ENCODE measurements at regions not wholly inside any gene's neighbourhood (a gene's known extent, or its start where the extent isn't known, plus 50 kb on each side); places are given as distances from the start of the nearest gene placed in this dataset.

DNA sequence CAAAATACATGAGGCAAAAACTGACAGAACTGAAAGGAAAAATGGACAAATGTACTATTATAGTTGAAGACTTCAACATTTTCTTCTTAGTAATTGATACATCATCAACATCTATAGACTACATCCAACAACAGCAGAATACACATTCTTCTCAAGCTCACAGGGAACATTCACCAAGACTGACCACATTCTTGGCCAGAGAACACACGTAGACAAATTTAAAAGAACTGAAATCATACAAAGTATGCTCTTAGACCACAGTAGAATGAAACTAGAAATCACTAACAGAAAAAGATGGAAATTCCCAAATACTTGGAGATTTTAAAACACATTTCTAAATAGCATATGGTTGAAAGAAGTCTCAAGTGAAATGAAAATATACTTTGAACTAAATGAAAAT lies 55.1 kb upstream of the NSMCE3 start:
- CTCF ChIA-PET: no interaction called here

DNA sequence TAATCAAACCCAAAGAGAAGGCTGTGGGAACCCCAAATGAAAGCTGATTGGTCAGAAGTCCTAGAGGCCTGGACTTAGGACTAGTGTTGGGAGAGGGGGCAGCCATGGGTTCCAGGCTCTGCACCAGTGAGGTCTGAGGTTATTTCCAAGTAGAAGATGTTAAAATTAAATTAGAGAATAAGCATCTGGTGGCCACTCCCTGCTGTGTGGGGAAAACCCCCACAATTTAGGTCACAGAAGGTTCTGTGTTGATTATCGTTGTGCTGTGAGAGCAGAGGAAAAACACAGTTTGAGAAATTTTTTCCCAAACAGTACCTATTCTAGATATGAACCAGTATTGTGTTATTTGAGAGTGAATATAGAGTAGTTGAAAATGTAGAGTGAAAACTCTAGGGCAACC lies 53.9 kb upstream of the NSMCE3 start:
- Histone ChIP-seq H3K36me3 (ENCODE audit: insufficient read depth, low read length, poor library complexity, severe bottlenecking) (no peaks in the 10 kb centered on the region), H3K27ac (ENCODE audit: low read depth, low read length, poor library complexity, severe bottlenecking) (no peak overlapping the region), H3K4me1 (ENCODE audit: insufficient read depth, low read length, poor library complexity, severe bottlenecking) (no peaks in the 10 kb centered on the region), H3K4me3 (ENCODE audit: low read depth, low read length, poor library complexity, severe bottlenecking) (no peak overlapping the region), H3K27me3 (replicated peaks; ENCODE audit: insufficient read depth, low read depth, low read length, poor library complexity) (no peaks in the 10 kb centered on the region), H3K9me3 (ENCODE audit: low read depth, low read length, poor library complexity, severe bottlenecking) (peaks cover 6% of the 10 kb centered on the region)
- DNase-seq (ENCODE audit: low spot score): no peak
- TF ChIP-seq, protein P1, sequence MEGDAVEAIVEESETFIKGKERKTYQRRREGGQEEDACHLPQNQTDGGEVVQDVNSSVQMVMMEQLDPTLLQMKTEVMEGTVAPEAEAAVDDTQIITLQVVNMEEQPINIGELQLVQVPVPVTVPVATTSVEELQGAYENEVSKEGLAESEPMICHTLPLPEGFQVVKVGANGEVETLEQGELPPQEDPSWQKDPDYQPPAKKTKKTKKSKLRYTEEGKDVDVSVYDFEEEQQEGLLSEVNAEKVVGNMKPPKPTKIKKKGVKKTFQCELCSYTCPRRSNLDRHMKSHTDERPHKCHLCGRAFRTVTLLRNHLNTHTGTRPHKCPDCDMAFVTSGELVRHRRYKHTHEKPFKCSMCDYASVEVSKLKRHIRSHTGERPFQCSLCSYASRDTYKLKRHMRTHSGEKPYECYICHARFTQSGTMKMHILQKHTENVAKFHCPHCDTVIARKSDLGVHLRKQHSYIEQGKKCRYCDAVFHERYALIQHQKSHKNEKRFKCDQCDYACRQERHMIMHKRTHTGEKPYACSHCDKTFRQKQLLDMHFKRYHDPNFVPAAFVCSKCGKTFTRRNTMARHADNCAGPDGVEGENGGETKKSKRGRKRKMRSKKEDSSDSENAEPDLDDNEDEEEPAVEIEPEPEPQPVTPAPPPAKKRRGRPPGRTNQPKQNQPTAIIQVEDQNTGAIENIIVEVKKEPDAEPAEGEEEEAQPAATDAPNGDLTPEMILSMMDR (conservative IDR thresholded peaks at IDR 0.05; ENCODE audit: low read depth, low read length): no peak
- TF ChIP-seq EZH2 (IDR thresholded peaks at IDR 0.05; ENCODE audit: borderline replicate concordance, low read depth, low read length, poor library complexity, severe bottlenecking): no peak
- ChIA-PET CTCF (no interaction called here), POLR2A (ENCODE audit: low non-redundant PET) (no interaction called here)
- intact Hi-C loops (cut with micrococcal nuclease; ENCODE audit: unreplicated experiment): no loop called here
- no TSS peak for BruUV-seq (replicated peaks)

More for the DNA sequence above, 55.1 kb upstream of the NSMCE3 start:
- TF ChIP-seq, protein P1 (conservative IDR thresholded peaks at IDR 0.05; ENCODE audit: low read depth, low read length): no peak
- no peak for TF ChIP-seq EZH2 (IDR thresholded peaks at IDR 0.05; ENCODE audit: borderline replicate concordance, low read depth, low read length, poor library complexity, severe bottlenecking)
- intact Hi-C loops (cut with micrococcal nuclease; ENCODE audit: unreplicated experiment): no loop called here
- peaks cover 6% of the 10 kb centered on the region for H3K9me3 ChIP-seq (ENCODE audit: low read depth, low read length, poor library complexity, severe bottlenecking)
- H3K27me3 ChIP-seq (replicated peaks; ENCODE audit: insufficient read depth, low read depth, low read length, poor library complexity): no peaks in the 10 kb centered on the region
- no peak overlapping the region for H3K27ac ChIP-seq (ENCODE audit: low read depth, low read length, poor library complexity, severe bottlenecking)
- POLR2A ChIA-PET (ENCODE audit: low non-redundant PET): no interaction called here
- no peak overlapping the region for H3K4me3 ChIP-seq (ENCODE audit: low read depth, low read length, poor library complexity, severe bottlenecking)
- no peak for DNase-seq (ENCODE audit: low spot score)
- H3K36me3 ChIP-seq (ENCODE audit: insufficient read depth, low read length, poor library complexity, severe bottlenecking): no peaks in the 10 kb centered on the region
- no peaks in the 10 kb centered on the region for H3K4me1 ChIP-seq (ENCODE audit: insufficient read depth, low read length, poor library complexity, severe bottlenecking)
- BruUV-seq (replicated peaks): no TSS peak

DNA sequence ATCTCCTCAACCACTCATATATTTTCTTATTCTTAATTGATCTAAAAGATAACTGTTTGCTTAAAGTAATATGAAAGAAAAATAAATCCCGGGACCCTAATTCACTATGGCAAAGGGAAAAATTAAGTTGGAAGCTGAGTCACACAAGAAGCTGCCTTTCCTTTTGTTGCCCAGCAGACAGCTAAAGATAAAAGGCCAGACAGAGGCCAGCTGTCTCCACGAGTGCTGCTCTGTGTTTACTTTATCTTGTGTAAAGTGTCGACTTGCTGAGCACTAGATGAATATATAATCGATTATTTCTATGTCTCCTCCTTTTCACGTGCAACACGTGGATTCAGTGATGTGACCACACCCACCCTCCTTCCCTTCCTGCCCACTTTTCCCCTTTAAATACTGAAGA lies 52.8 kb upstream of the NSMCE3 start:
- CTCF ChIA-PET: no interaction called here

DNA sequence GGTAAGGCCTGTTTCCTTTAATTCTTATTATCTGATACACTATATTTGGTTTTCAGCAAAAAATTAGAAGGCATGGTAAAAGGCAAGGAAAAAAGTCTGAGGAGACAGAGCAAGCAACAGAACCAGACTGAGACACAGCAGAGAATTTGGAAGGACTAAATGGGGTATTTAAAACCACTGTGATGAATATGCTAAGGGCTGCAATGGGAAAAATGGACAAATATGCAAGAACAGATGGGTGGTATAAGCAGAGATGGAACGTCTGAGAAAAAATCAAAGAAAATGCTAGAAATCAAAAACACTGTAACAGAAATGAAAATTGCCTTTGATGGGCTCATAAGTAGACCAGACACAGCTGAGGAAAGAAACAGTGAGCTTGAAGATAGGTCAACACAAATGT lies 50.8 kb upstream of the NSMCE3 start:
- Histone ChIP-seq H3K27ac (ENCODE audit: low read depth, low read length, poor library complexity, severe bottlenecking) (no peak overlapping the region), H3K27me3 (replicated peaks; ENCODE audit: insufficient read depth, low read depth, low read length, poor library complexity) (no peaks in the 10 kb centered on the region), H3K36me3 (ENCODE audit: insufficient read depth, low read length, poor library complexity, severe bottlenecking) (no peaks in the 10 kb centered on the region), H3K4me1 (ENCODE audit: insufficient read depth, low read length, poor library complexity, severe bottlenecking) (no peaks in the 10 kb centered on the region), H3K4me3 (ENCODE audit: low read depth, low read length, poor library complexity, severe bottlenecking) (no peak overlapping the region), H3K9me3 (ENCODE audit: low read depth, low read length, poor library complexity, severe bottlenecking) (no peaks in the 10 kb centered on the region)
- POLR2A ChIA-PET (ENCODE audit: low non-redundant PET): no interaction called here
- BruUV-seq (replicated peaks): no TSS peak
- CTCF ChIA-PET: no interaction called here
- intact Hi-C loops (cut with micrococcal nuclease; ENCODE audit: unreplicated experiment): no loop called here
- TF ChIP-seq, protein P1 (conservative IDR thresholded peaks at IDR 0.05; ENCODE audit: low read depth, low read length): no peak
- TF ChIP-seq EZH2 (IDR thresholded peaks at IDR 0.05; ENCODE audit: borderline replicate concordance, low read depth, low read length, poor library complexity, severe bottlenecking): no peak
- no peak for DNase-seq (ENCODE audit: low spot score)

More for the DNA sequence above, 52.8 kb upstream of the NSMCE3 start:
- no peak for TF ChIP-seq EZH2 (IDR thresholded peaks at IDR 0.05; ENCODE audit: borderline replicate concordance, low read depth, low read length, poor library complexity, severe bottlenecking)
- peaks cover 6% of the 10 kb centered on the region for H3K9me3 ChIP-seq (ENCODE audit: low read depth, low read length, poor library complexity, severe bottlenecking)
- no TSS peak for BruUV-seq (replicated peaks)
- DNase-seq (ENCODE audit: low spot score): no peak
- intact Hi-C loops (cut with micrococcal nuclease; ENCODE audit: unreplicated experiment): no loop called here
- H3K4me3 ChIP-seq (ENCODE audit: low read depth, low read length, poor library complexity, severe bottlenecking): no peak overlapping the region
- no peaks in the 10 kb centered on the region for H3K36me3 ChIP-seq (ENCODE audit: insufficient read depth, low read length, poor library complexity, severe bottlenecking)
- H3K4me1 ChIP-seq (ENCODE audit: insufficient read depth, low read length, poor library complexity, severe bottlenecking): no peaks in the 10 kb centered on the region
- H3K27me3 ChIP-seq (replicated peaks; ENCODE audit: insufficient read depth, low read depth, low read length, poor library complexity): no peaks in the 10 kb centered on the region
- H3K27ac ChIP-seq (ENCODE audit: low read depth, low read length, poor library complexity, severe bottlenecking): no peak overlapping the region
- POLR2A ChIA-PET (ENCODE audit: low non-redundant PET): no interaction called here

Data from A673 (cell line).